ENCODE measurements at regions not wholly inside any gene's neighbourhood (a gene's known extent, or its start where the extent isn't known, plus 50 kb on each side); places are given as distances from the start of the nearest gene placed in this dataset.

DNA sequence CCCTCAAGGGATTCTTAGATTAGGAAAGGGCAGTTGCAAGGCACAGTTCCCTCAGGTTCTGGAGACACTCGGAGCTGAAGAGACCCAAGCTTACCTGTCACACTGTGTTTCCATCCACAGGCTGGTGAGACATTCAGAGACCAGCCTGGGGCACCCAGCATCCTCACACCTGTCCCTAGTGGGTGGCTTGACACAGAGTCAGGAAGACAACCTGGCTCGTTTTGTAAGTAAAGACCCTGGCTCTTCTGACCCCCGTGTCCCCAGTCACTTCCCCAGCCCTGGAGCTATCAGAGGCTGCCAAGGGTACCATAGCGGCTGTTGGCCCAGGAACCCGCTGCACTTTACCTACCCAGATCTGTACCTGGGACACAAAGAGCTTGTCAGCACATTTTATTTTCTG lies 409.8 kb downstream of the MATN1 start:
- Histone ChIP-seq H3K9me3 (no peaks in the 10 kb centered on the region), H3K27ac (no peak overlapping the region), H3K4me1 (ENCODE audit: control insufficient read depth in 1 of 2, insufficient read depth in 1 of 2, low read depth in 1 of 2, low read length in 1 of 2) (no peaks in the 10 kb centered on the region), H3K4me3 (ENCODE audit: low read depth in 1 of 2, low read length in 1 of 2) (no peak overlapping the region), H3K36me3 (no peaks in the 10 kb centered on the region), H3K27me3 (peaks cover 8% of the 10 kb centered on the region)
- TF ChIP-seq, protein P1, sequence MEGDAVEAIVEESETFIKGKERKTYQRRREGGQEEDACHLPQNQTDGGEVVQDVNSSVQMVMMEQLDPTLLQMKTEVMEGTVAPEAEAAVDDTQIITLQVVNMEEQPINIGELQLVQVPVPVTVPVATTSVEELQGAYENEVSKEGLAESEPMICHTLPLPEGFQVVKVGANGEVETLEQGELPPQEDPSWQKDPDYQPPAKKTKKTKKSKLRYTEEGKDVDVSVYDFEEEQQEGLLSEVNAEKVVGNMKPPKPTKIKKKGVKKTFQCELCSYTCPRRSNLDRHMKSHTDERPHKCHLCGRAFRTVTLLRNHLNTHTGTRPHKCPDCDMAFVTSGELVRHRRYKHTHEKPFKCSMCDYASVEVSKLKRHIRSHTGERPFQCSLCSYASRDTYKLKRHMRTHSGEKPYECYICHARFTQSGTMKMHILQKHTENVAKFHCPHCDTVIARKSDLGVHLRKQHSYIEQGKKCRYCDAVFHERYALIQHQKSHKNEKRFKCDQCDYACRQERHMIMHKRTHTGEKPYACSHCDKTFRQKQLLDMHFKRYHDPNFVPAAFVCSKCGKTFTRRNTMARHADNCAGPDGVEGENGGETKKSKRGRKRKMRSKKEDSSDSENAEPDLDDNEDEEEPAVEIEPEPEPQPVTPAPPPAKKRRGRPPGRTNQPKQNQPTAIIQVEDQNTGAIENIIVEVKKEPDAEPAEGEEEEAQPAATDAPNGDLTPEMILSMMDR (IDR thresholded peaks at IDR 0.05), result no peak

- Histone ChIP-seq H3K27me3 (peaks cover 4% of the 10 kb centered on the region), H3K27ac (no peak overlapping the region), H3K9me3 (no peaks in the 10 kb centered on the region), H3K4me3 (ENCODE audit: low read depth in 1 of 2, low read length in 1 of 2) (no peak overlapping the region), H3K4me1 (ENCODE audit: control insufficient read depth in 1 of 2, insufficient read depth in 1 of 2, low read depth in 1 of 2, low read length in 1 of 2) (no peaks in the 10 kb centered on the region), H3K36me3 (no peaks in the 10 kb centered on the region)
- TF ChIP-seq, protein P1 (IDR thresholded peaks at IDR 0.05), result no peak
Measured at GRCh38 chr1:30313176-30313575, 410.2 kb downstream of the MATN1 start.

- H3K36me3 ChIP-seq, result no peaks in the 10 kb centered on the region
- no peak overlapping the region for H3K4me3 ChIP-seq (ENCODE audit: low read depth in 1 of 2, low read length in 1 of 2)
- TF ChIP-seq, protein P1 (IDR thresholded peaks at IDR 0.05), result no peak
- peaks cover 4% of the 10 kb centered on the region for H3K27me3 ChIP-seq
- H3K9me3 ChIP-seq, result no peaks in the 10 kb centered on the region
- H3K4me1 ChIP-seq (ENCODE audit: control insufficient read depth in 1 of 2, insufficient read depth in 1 of 2, low read depth in 1 of 2, low read length in 1 of 2), result no peaks in the 10 kb centered on the region
- H3K27ac ChIP-seq, result no peak overlapping the region
Measured at GRCh38 chr1:30312226-30312625, 411.2 kb downstream of the MATN1 start.

GRCh38 chr1:30311749-30312148 lies 411.6 kb downstream of the MATN1 start:
- Histone ChIP-seq H3K4me3 (ENCODE audit: low read depth in 1 of 2, low read length in 1 of 2) (no peak overlapping the region), H3K27ac (no peak overlapping the region), H3K9me3 (no peaks in the 10 kb centered on the region), H3K36me3 (no peaks in the 10 kb centered on the region), H3K27me3 (peaks cover 4% of the 10 kb centered on the region), H3K4me1 (ENCODE audit: control insufficient read depth in 1 of 2, insufficient read depth in 1 of 2, low read depth in 1 of 2, low read length in 1 of 2) (no peaks in the 10 kb centered on the region)
- TF ChIP-seq, protein P1 (IDR thresholded peaks at IDR 0.05), result no peak

DNA sequence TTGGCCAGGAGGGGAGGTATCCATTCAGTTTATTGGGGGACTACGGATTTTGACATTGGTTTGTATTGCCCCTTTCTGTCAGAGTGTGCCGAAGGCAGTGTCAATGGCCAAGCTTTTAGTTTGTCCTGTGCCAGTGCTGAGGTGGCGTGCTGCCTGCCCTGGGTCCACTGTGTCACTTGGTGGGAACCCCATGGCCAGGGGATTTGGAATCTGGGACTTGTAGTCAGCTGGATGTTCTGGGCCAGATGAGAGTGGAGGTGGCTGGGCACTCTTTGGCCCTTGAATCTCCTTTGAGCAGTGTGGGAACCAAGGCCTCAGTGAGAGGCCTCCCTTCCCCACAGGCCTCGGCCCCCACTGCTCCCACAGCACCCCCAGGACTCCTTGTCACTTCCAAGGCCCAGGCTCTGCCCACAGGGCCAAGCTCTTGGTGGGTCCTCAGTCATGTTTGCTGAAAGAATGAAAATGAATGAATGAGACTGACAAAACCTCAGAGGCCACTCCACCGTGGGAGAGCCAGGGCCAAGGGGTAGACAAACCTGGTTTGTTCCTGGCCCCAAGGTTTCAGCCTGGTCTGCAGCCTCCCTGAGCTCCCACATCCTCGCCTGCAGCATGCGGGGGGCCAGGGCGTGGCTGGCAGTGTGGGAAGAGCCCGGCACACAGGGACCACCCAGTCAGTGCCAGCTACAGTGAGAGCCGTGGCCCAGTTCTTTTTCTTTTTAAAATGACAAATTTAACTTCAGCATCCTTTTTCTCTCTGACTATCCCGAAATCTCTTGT lies 412.2 kb downstream of the MATN1 start:
- Histone ChIP-seq H3K4me1 (ENCODE audit: control insufficient read depth in 1 of 2, insufficient read depth in 1 of 2, low read depth in 1 of 2, low read length in 1 of 2) (no peaks in the 10 kb centered on the region), H3K4me3 (ENCODE audit: low read depth in 1 of 2, low read length in 1 of 2) (no peak overlapping the region), H3K9me3 (no peaks in the 10 kb centered on the region), H3K27ac (no peak overlapping the region), H3K27me3 (peaks cover 4% of the 10 kb centered on the region), H3K36me3 (no peaks in the 10 kb centered on the region)
- TF ChIP-seq, protein P1 (IDR thresholded peaks at IDR 0.05), result no peak
